Transverse colon (tissue), 4 donors: ENCODE measurements at regions not wholly inside any gene's neighbourhood (a gene's known extent, or its start where the extent isn't known, plus 50 kb on each side); places are given as distances from the start of the nearest gene placed in this dataset.
A peak's percentile ranks its signal among the peaks of the same experiment; 100 is the strongest.

Experiments used
- DNase-seq: peaks from one replicate; pipeline ENCODE4 v3.0.0-alpha.2; 2019
- H3K27ac ChIP-seq, 4 donors: fragments of 200-600 bp; sonication (generic); 2 replicates each; pipeline ENCODE4 v1.5.1; 2016 to 2018; ENCODE audit warnings: inconsistent platforms in 4 of 4
- H3K27me3 ChIP-seq: fragments of 200-600 bp; sonication (generic); 2 replicates; pipeline ENCODE4 v1.5.1; 2017; ENCODE audit warnings: inconsistent platforms
- H3K36me3 ChIP-seq, 4 donors: fragments of 200-600 bp; sonication (generic); 2 replicates each; pipeline ENCODE4 v1.5.1; 2017 to 2019; ENCODE audit warnings: inconsistent platforms in 4 of 4
- H3K4me1 ChIP-seq, 4 donors: fragments of 200-600 bp; sonication (generic); 2 replicates each; pipeline ENCODE4 v1.5.1; 2017 to 2020; ENCODE audit warnings: inconsistent platforms in 4 of 4
- H3K4me3 ChIP-seq, 4 donors: fragments of 200-600 bp; sonication (generic); 1 replicate in 1 of 4; 2 replicates in 3 of 4; pipeline versions ENCODE4 v1.5.1 to v1.6.1; 2017 to 2019; ENCODE audit warnings: inconsistent platforms in 4 of 4
- H3K9me3 ChIP-seq, 2 donors: fragments of 200-600 bp; sonication (generic); 2 replicates each; pipeline ENCODE4 v1.5.1; 2017 to 2019; ENCODE audit warnings: inconsistent platforms in 2 of 2
- EP300 ChIP-seq: sonication (generic); formaldehyde crosslinking; IDR thresholded peaks from one replicate; pipeline ENCODE4 v1.6.1; 2017; ENCODE audit warnings: antibody characterized with exemption, low read depth
- POLR2A ChIP-seq: fragments of 450-650 bp; IDR thresholded peaks from one replicate; pipeline ENCODE4 v1.6.1; 2016; ENCODE audit warnings: antibody characterized with exemption, mild to moderate bottlenecking, moderate library complexity
- POLR2AphosphoS5 ChIP-seq, 3 donors: sonication (generic); formaldehyde crosslinking; IDR thresholded peaks; one replicate each; pipeline ENCODE4 v1.6.1; 2016; ENCODE audit warnings: antibody characterized with exemption in 3 of 3
- WGBS, 2 donors: methylation state at CpG; one replicate each; pipeline ENCODE4 v1.1.5; 2018; ENCODE audit warnings: low coverage in 1 of 2; 5-methylcytosine and 5-hydroxymethylcytosine counted together
- in situ Hi-C, 4 donors: fragments of 200-750 bp; cut with MboI; loops; one replicate each; pipeline versions ENCODE4 v1.15.0 to v1.15.1; 2017; ENCODE audit warnings: low sequenced_read_pairs in 3 of 4, low pct_ligation_motif_present in 1 of 4, low pct_unique_long_range_greater_than_20kb in 1 of 4
- intact Hi-C: fragments of 100-400 bp; cut with DNase I; formaldehyde crosslinking; loops from one replicate; pipeline ENCODE4 v1.15.1; 2023; ENCODE audit warnings: low total_unique reads
- TF ChIP-seq, protein P1 (sequence below), 5 experiments: fragments of 200-600 bp in 3 of 5; fragments of 450-650 bp in 2 of 5; sonication (generic) in 3 of 5; IDR thresholded peaks; 1 replicate in 2 of 5; 2 replicates in 3 of 5; pipeline ENCODE4 v1.5.1; 2016 to 2017; ENCODE audit warnings: antibody characterized with exemption in 5 of 5, inconsistent platforms in 3 of 5, mild to moderate bottlenecking in 2 of 5, moderate library complexity in 1 of 5

DNA sequence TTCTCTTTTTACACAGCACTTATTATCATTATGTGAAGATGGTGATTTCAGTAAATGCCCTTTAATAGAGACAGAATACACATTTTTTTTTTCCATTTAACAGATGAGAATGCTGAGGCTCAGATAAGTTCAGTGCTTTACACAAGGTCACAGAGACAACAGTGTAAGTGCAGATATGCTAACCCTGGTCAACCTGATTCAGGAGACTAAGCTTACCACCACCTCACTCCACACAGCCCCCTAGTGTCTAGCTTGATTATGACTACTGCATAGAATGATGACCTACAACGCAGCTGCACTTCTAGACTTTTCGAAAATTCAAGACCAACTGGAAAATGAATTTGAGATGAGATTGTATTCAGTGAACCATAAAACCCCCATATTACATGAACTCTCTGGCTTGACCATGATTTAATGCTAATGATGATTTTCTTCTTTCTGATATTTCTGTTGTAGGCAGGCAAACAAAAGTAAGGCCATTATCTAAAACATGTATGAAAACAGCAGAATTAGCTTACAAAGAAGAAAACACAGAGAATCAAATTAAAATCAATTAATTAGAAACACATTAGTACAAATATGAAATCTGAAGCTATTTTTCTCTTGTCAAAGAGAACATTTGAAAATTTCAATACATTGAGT lies 212.1 kb upstream of the PHACTR1 start:
- Histone ChIP-seq H3K4me1 (peaks cover 0 to 4% (median 0%) of the 10 kb centered on the region in 4 donors), H3K27ac (no peak overlapping the region), H3K9me3 (peaks cover 0 to 2% of the 10 kb centered on the region in 2 donors), H3K36me3 (no peaks in the 10 kb centered on the region), H3K4me3 (no peak overlapping the region), H3K27me3 (no peaks in the 10 kb centered on the region)
- TF ChIP-seq POLR2A (no peak), EP300 (no peak), POLR2AphosphoS5 (IDR thresholded peaks at IDR 0.05) (no peak)
- TF ChIP-seq, protein P1, sequence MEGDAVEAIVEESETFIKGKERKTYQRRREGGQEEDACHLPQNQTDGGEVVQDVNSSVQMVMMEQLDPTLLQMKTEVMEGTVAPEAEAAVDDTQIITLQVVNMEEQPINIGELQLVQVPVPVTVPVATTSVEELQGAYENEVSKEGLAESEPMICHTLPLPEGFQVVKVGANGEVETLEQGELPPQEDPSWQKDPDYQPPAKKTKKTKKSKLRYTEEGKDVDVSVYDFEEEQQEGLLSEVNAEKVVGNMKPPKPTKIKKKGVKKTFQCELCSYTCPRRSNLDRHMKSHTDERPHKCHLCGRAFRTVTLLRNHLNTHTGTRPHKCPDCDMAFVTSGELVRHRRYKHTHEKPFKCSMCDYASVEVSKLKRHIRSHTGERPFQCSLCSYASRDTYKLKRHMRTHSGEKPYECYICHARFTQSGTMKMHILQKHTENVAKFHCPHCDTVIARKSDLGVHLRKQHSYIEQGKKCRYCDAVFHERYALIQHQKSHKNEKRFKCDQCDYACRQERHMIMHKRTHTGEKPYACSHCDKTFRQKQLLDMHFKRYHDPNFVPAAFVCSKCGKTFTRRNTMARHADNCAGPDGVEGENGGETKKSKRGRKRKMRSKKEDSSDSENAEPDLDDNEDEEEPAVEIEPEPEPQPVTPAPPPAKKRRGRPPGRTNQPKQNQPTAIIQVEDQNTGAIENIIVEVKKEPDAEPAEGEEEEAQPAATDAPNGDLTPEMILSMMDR (IDR thresholded peaks at IDR 0.05), result peak; percentile 34 to 65 (median 47)
- 65 to 68% methylated on average over 2 of the region's 2 CpGs for WGBS, 2 donors
- intact Hi-C loops (no loop called here), in situ Hi-C loops (no loop called here)
- peak; percentile 29 for DNase-seq

GRCh38 chr6:12505486-12505885 lies 211.1 kb upstream of the PHACTR1 start:
- H3K36me3 ChIP-seq, result no peaks in the 10 kb centered on the region
- no peak for TF ChIP-seq EP300
- TF ChIP-seq, protein P1 (IDR thresholded peaks at IDR 0.05), result no peak
- no peak for DNase-seq
- 40 to 60% methylated on average over 1 to 4 of the region's 4 CpGs for WGBS, 2 donors
- in situ Hi-C loops, result no loop called here
- intact Hi-C loops, result no loop called here
- H3K27me3 ChIP-seq, result no peaks in the 10 kb centered on the region
- H3K4me3 ChIP-seq, result no peak overlapping the region
- no peaks in the 10 kb centered on the region for H3K9me3 ChIP-seq
- no peak overlapping the region for H3K27ac ChIP-seq
- peaks cover 0 to 4% (median 0%) of the 10 kb centered on the region in 4 donors for H3K4me1 ChIP-seq

DNA sequence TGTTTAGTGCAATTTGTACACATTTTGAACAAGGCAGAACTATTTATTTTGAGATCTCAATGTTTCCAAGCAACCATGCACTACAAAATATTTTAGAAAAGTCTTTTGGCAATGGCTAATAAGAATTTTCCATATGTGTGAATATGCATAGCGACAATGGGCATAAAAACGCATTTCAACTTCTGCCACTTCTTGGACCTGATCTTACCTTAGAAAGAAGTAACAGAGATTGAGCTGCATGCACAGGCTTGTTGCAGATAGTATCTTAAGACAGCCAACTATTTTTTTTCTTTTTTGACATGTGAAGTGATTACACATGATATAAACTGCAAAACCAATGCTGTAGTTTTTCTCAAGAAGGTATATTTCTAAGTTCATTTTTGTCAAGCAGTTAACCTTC lies 210.4 kb upstream of the PHACTR1 start:
- no peak overlapping the region for H3K27ac ChIP-seq
- no peaks in the 10 kb centered on the region for H3K36me3 ChIP-seq
- no peak for DNase-seq
- H3K9me3 ChIP-seq, result no peaks in the 10 kb centered on the region
- peaks cover 0 to 4% (median 0%) of the 10 kb centered on the region in 4 donors for H3K4me1 ChIP-seq
- intact Hi-C loops, result no loop called here
- no peak overlapping the region for H3K4me3 ChIP-seq
- WGBS, 2 donors, result 83 to 85% methylated on average over 2 of the region's 2 CpGs
- H3K27me3 ChIP-seq, result no peaks in the 10 kb centered on the region
- TF ChIP-seq, protein P1 (IDR thresholded peaks at IDR 0.05), result no peak
- TF ChIP-seq EP300, result no peak
- TF ChIP-seq POLR2A, result no peak
- no peak for TF ChIP-seq POLR2AphosphoS5 (IDR thresholded peaks at IDR 0.05)
- in situ Hi-C loops, result no loop called here

GRCh38 chr6:12507636-12508035 lies 208.9 kb upstream of the PHACTR1 start:
- in situ Hi-C loops (no loop called here), intact Hi-C loops (no loop called here)
- 74 to 80% methylated on average over 3 of the region's 3 CpGs for WGBS, 2 donors
- Histone ChIP-seq H3K27ac (no peak overlapping the region), H3K4me3 (no peak overlapping the region), H3K27me3 (no peaks in the 10 kb centered on the region), H3K4me1 (peaks cover 0 to 4% (median 0%) of the 10 kb centered on the region in 4 donors), H3K9me3 (no peaks in the 10 kb centered on the region), H3K36me3 (no peaks in the 10 kb centered on the region)
- DNase-seq, result no peak
- no peak for TF ChIP-seq POLR2AphosphoS5 (IDR thresholded peaks at IDR 0.05)
- TF ChIP-seq EP300, result no peak
- no peak for TF ChIP-seq POLR2A
- TF ChIP-seq, protein P1 (IDR thresholded peaks at IDR 0.05), result no peak
